GM23248 (cell line): ENCODE measurements at regions not wholly inside any gene's neighbourhood (a gene's known extent, or its start where the extent isn't known, plus 50 kb on each side); places are given as distances from the start of the nearest gene placed in this dataset.

Source experiments
- EZH2 ChIP-seq: fragments of 200-600 bp; sonication (generic); IDR thresholded peaks from 2 replicates; pipeline ENCODE4 v1.6.1; 2018; ENCODE audit warnings: antibody characterized with exemption, mild to moderate bottlenecking; ENCODE audit not compliant: insufficient read depth, poor library complexity, severe bottlenecking
- EZH2phosphoT487 ChIP-seq: fragments of 200-600 bp; sonication (generic); IDR thresholded peaks from 2 replicates; pipeline ENCODE4 v1.6.1; 2018; ENCODE audit warnings: antibody characterized with exemption, moderate library complexity, mild to moderate bottlenecking, low read depth; ENCODE audit not compliant: insufficient read depth

DNA sequence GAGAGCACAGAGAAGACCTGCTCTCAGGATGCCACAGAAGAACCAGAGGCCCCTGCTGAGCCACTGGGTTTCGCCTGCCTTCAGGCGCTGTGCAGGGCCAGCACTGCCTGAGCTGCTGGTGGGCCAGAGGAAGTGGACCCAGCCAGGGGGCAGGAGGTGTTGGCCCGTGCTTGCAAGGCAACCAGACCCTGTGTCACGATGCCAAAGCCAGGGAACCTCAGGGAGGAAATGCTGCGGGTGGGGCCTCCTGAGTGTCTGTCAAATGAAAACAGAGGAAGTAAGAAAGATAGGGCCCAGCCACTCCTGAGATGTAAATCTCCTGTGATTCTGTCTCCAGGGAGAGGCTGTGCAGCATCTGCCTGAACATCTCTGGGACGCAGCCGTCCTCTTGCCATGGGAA, 58.1 kb upstream of the ADORA2B start:
- TF ChIP-seq EZH2: no peak
- no peak for TF ChIP-seq EZH2phosphoT487
